ENCODE measurements at regions not wholly inside any gene's neighbourhood (a gene's known extent, or its start where the extent isn't known, plus 50 kb on each side); places are given as distances from the start of the nearest gene placed in this dataset.

- ATAC-seq (no peak), FAIRE-seq (no peak), DNase-seq (ENCODE audit: low read depth, low spot score) (no peak)
- RAD21 ChIA-PET (ENCODE audit: unreplicated experiment), result no interaction called here
- Histone ChIP-seq H3K79me2 (ENCODE audit: control insufficient read depth, insufficient read depth, low read length) (no peaks in the 10 kb centered on the region), H4K20me1 (ENCODE audit: control insufficient read depth, insufficient read depth) (no peaks in the 10 kb centered on the region), H3K4me3 (no peak overlapping the region), H3K4me2 (ENCODE audit: control insufficient read depth, insufficient read depth) (no peak overlapping the region), H3K36me3 (ENCODE audit: control insufficient read depth in 2 of 2, insufficient read depth in 2 of 2, low read length in 1 of 2) (no peaks in the 10 kb centered on the region), H2AFZ (ENCODE audit: control insufficient read depth, low read depth, low read length) (no peak overlapping the region), H3K9me3 (replicated peaks; ENCODE audit: control insufficient read depth, insufficient read depth, low read length) (no peaks in the 10 kb centered on the region), H3K27ac (ENCODE audit: control insufficient read depth, insufficient read depth) (no peak overlapping the region), H3K4me1 (ENCODE audit: control insufficient read depth, insufficient read depth, low read length) (no peaks in the 10 kb centered on the region), H3K27me3 (replicated peaks in 1 of 2; ENCODE audit: control insufficient read depth in 2 of 2, insufficient read depth in 2 of 2, low read length in 1 of 2) (no peaks in the 10 kb centered on the region), H3K9ac (ENCODE audit: control insufficient read depth, insufficient read depth, low read length) (no peak overlapping the region)
- WGBS (ENCODE audit: insufficient coverage, insufficient replicate concordance, low lambda C conversion rate, missing lambda C conversion rate), result 22% methylated on average over 2 of the region's 2 CpGs
- POLR2A ChIA-PET, result no interaction called here
- intact Hi-C loops (cut with micrococcal nuclease; ENCODE audit: unreplicated experiment) (no loop called here), in situ Hi-C loops (cut with MboI) (no loop called here)
- TF ChIP-seq, protein P1, sequence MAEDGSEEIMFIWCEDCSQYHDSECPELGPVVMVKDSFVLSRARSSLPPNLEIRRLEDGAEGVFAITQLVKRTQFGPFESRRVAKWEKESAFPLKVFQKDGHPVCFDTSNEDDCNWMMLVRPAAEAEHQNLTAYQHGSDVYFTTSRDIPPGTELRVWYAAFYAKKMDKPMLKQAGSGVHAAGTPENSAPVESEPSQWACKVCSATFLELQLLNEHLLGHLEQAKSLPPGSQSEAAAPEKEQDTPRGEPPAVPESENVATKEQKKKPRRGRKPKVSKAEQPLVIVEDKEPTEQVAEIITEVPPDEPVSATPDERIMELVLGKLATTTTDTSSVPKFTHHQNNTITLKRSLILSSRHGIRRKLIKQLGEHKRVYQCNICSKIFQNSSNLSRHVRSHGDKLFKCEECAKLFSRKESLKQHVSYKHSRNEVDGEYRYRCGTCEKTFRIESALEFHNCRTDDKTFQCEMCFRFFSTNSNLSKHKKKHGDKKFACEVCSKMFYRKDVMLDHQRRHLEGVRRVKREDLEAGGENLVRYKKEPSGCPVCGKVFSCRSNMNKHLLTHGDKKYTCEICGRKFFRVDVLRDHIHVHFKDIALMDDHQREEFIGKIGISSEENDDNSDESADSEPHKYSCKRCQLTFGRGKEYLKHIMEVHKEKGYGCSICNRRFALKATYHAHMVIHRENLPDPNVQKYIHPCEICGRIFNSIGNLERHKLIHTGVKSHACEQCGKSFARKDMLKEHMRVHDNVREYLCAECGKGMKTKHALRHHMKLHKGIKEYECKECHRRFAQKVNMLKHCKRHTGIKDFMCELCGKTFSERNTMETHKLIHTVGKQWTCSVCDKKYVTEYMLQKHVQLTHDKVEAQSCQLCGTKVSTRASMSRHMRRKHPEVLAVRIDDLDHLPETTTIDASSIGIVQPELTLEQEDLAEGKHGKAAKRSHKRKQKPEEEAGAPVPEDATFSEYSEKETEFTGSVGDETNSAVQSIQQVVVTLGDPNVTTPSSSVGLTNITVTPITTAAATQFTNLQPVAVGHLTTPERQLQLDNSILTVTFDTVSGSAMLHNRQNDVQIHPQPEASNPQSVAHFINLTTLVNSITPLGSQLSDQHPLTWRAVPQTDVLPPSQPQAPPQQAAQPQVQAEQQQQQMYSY (CRISPR knock-in tag; IDR thresholded peaks at IDR 0.05), result no peak
- TF ChIP-seq NFIC (IDR thresholded peaks at IDR 0.05; ENCODE audit: low read depth, low read length), result no peak
- no peak for TF ChIP-seq IRF4 (IDR thresholded peaks at IDR 0.05; ENCODE audit: low read depth, low read length)
- no peak for TF ChIP-seq NR2C2 (IDR thresholded peaks at IDR 0.05; ENCODE audit: borderline replicate concordance, control insufficient read depth, insufficient read length, low read depth)
- no peak for TF ChIP-seq MYB (IDR thresholded peaks at IDR 0.05; ENCODE audit: borderline replicate concordance, low read depth, low read length)
- no peak for TF ChIP-seq SIX5 (IDR thresholded peaks at IDR 0.05; ENCODE audit: low read depth, low read length, severe bottlenecking)
- no peak for TF ChIP-seq MYC (IDR thresholded peaks at IDR 0.05; ENCODE audit: insufficient read depth, insufficient read length, insufficient replicate concordance, low read length, severe bottlenecking)
- TF ChIP-seq NFYA (IDR thresholded peaks at IDR 0.05; ENCODE audit: borderline replicate concordance, low read depth, low read length), result no peak
- no peak for TF ChIP-seq ZNF384 (IDR thresholded peaks at IDR 0.05; ENCODE audit: borderline replicate concordance, low read depth, low read length)
- TF ChIP-seq MTA2 (IDR thresholded peaks at IDR 0.05; ENCODE audit: low read depth), result no peak
- no peak for TF ChIP-seq IRF3 (IDR thresholded peaks at IDR 0.05)
- BruUV-seq (replicated peaks), result no TSS peak
- CTCF ChIA-PET, result no interaction called here
- SMC1A ChIA-PET (ENCODE audit: uncharacterized antibody, unreplicated experiment), result no interaction called here
Observed at GRCh38 chr20:55333798-55334197, 671.5 kb downstream of the CBLN4 start.

Data from GM12878 (cell line).